NB4 (cell line): ENCODE measurements at regions not wholly inside any gene's neighbourhood (a gene's known extent, or its start where the extent isn't known, plus 50 kb on each side); places are given as distances from the start of the nearest gene placed in this dataset.

Source experiments
- MAX ChIP-seq: IDR thresholded peaks from 2 replicates; pipeline ENCODE4 v1.6.1; 2011; ENCODE audit warnings: low read depth, low read length
- MYC ChIP-seq: IDR thresholded peaks from 2 replicates; pipeline ENCODE4 v1.6.1; 2011; ENCODE audit warnings: low read depth, low read length
- POLR2A ChIP-seq: IDR thresholded peaks from 2 replicates; pipeline ENCODE4 v1.6.1; 2011; ENCODE audit warnings: mild to moderate bottlenecking; ENCODE audit not compliant: insufficient read length; ENCODE audit errors: extremely low read depth
- TF ChIP-seq, protein P1 (sequence below): IDR thresholded peaks from one replicate; pipeline ENCODE4 v1.5.1; 2012; ENCODE audit warnings: low read depth, low read length

- TF ChIP-seq, protein P1, sequence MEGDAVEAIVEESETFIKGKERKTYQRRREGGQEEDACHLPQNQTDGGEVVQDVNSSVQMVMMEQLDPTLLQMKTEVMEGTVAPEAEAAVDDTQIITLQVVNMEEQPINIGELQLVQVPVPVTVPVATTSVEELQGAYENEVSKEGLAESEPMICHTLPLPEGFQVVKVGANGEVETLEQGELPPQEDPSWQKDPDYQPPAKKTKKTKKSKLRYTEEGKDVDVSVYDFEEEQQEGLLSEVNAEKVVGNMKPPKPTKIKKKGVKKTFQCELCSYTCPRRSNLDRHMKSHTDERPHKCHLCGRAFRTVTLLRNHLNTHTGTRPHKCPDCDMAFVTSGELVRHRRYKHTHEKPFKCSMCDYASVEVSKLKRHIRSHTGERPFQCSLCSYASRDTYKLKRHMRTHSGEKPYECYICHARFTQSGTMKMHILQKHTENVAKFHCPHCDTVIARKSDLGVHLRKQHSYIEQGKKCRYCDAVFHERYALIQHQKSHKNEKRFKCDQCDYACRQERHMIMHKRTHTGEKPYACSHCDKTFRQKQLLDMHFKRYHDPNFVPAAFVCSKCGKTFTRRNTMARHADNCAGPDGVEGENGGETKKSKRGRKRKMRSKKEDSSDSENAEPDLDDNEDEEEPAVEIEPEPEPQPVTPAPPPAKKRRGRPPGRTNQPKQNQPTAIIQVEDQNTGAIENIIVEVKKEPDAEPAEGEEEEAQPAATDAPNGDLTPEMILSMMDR, result no peak
- TF ChIP-seq POLR2A (no peak), MYC (no peak), MAX (no peak)
These were observed 98.0 kb upstream of the DDX18 start for GRCh38 chr2:117716505-117716904.
